K562 (cell line): ENCODE measurements at regions not wholly inside any gene's neighbourhood (a gene's known extent, or its start where the extent isn't known, plus 50 kb on each side); places are given as distances from the start of the nearest gene placed in this dataset.

Experiments
- ATAC-seq: fragments of 200-7000 bp; cut with Tn5 transposase; 3 replicates; pipeline ENCODE4 v1.9.1; 2020; ENCODE audit warnings: moderate library complexity
- BruUV-seq: library from RNA; stranded (reverse); fragments of 400-500 nt; replicated peaks from 2 replicates; lab custom pipeline; 2021; lab: Mats Ljungman, UMichigan
- CTCF ChIA-PET: fragments of 300-600 bp; formaldehyde crosslinking; extraction: SDS; loops from one replicate; lab custom pipeline; 2021; ENCODE audit warnings: low intra/inter-chr PET ratio; lab: Yijun Ruan, JAX
- POLR2A ChIA-PET: fragments of 300-600, 350-650 bp; sonication (Branson Sonifier 250); formaldehyde crosslinking; extraction: SDS; loops from one replicate; lab custom pipeline; 2021; ENCODE audit warnings: antibody characterized with exemption, inconsistent platforms; lab: Yijun Ruan, JAX
- DNase-seq, 4 experiments: peaks; one replicate each; pipeline versions ENCODE4 v3.0.0 to v3.0.0-alpha.2; 2011 to 2018; ENCODE audit warnings: low spot score in 3 of 4, mixed read lengths in 3 of 4; ENCODE audit errors: extremely low read depth in 1 of 4
- FAIRE-seq: peaks from 2 replicates; lab custom pipeline; 2011; peaks lifted over from hg19 to GRCh38; lab: Jason Lieb, UNC
- H2AFZ ChIP-seq: 2 replicates; pipeline ENCODE4 v1.6.0; 2011; ENCODE audit warnings: low read depth, low read length, control low read depth, inconsistent platforms
- H3K27ac ChIP-seq: fragments of 200-600 bp; 3 replicates; pipeline ENCODE4 v1.8.0; 2011; ENCODE audit warnings: low read depth, mild to moderate bottlenecking, control low read depth, inconsistent platforms, low read length, moderate library complexity, mixed read lengths; ENCODE audit errors: extremely low read depth
- H3K27me3 ChIP-seq, 2 experiments: fragments of 300-600 bp in 1 of 2; 2 replicates in 1 of 2; 3 replicates in 1 of 2; pipeline versions ENCODE4 v1.6.0 to v1.8.0; 2011; ENCODE audit warnings: inconsistent platforms in 2 of 2, low read length in 2 of 2, mild to moderate bottlenecking in 1 of 2, mixed read lengths in 1 of 2, moderate library complexity in 1 of 2; ENCODE audit not compliant: control insufficient read depth in 2 of 2, insufficient read depth in 2 of 2
- H3K36me3 ChIP-seq: fragments of 300-600 bp; 3 replicates; pipeline ENCODE4 v1.8.0; 2011; ENCODE audit warnings: mild to moderate bottlenecking, low read length, inconsistent platforms; ENCODE audit not compliant: control insufficient read depth, insufficient read depth
- H3K4me1 ChIP-seq, 2 experiments: fragments of 200-600 bp in 1 of 2; replicated peaks in 1 of 2; 2 replicates in 1 of 2; 3 replicates in 1 of 2; pipeline versions ENCODE4 v1.5.1 to v1.8.0; 2011; ENCODE audit warnings: inconsistent platforms in 2 of 2, low read length in 2 of 2, mild to moderate bottlenecking in 1 of 2, mixed read lengths in 1 of 2, moderate library complexity in 1 of 2; ENCODE audit not compliant: control insufficient read depth in 2 of 2, insufficient read depth in 2 of 2
- H3K4me2 ChIP-seq: 2 replicates; pipeline ENCODE4 v1.6.1; 2011; ENCODE audit warnings: low read length, control low read depth, inconsistent platforms, mixed read lengths; ENCODE audit not compliant: insufficient read depth
- H3K4me3 ChIP-seq: fragments of 200-600 bp; sonication (generic), shearing (Covaris generic); 2 replicates; pipeline ENCODE4 v1.5.1; 2016; ENCODE audit warnings: control low read depth, inconsistent platforms
- H3K79me2 ChIP-seq: fragments of 200-600 bp; 3 replicates; pipeline ENCODE4 v1.8.0; 2011; ENCODE audit warnings: low read length, inconsistent platforms; ENCODE audit not compliant: control insufficient read depth, insufficient read depth
- H3K9ac ChIP-seq, 2 experiments: 2 replicates each; pipeline versions ENCODE4 v1.6.0 to v1.6.1; 2011; ENCODE audit warnings: low read depth in 2 of 2, low read length in 2 of 2, control low read depth in 1 of 2, inconsistent platforms in 1 of 2, mild to moderate bottlenecking in 1 of 2, mixed read lengths in 1 of 2; ENCODE audit not compliant: insufficient read depth in 1 of 2
- H3K9me1 ChIP-seq: one replicate; pipeline ENCODE4 v1.6.0; 2011; ENCODE audit warnings: inconsistent platforms, mild to moderate bottlenecking, low read length, moderate library complexity; ENCODE audit not compliant: control insufficient read depth, insufficient read depth
- H3K9me3 ChIP-seq: replicated peaks from 2 replicates; pipeline ENCODE4 v1.5.1; 2011; ENCODE audit warnings: low read depth, low read length, inconsistent platforms; ENCODE audit not compliant: control insufficient read depth, insufficient read depth
- H4K20me1 ChIP-seq: replicated peaks from 2 replicates; pipeline ENCODE4 v1.6.1; 2011; ENCODE audit warnings: low read length, inconsistent platforms, mixed read lengths; ENCODE audit not compliant: control insufficient read depth, insufficient read depth
- CHD2 ChIP-seq: IDR thresholded peaks from 2 replicates; pipeline ENCODE4 v1.6.1; 2011; ENCODE audit warnings: low read depth, low read length
- CREB1 ChIP-seq, 2 experiments: sonication (generic) in 1 of 2; formaldehyde crosslinking in 1 of 2; IDR thresholded peaks; 2 replicates each; pipeline versions ENCODE4 v1.6.1 to v1.8.0; 2012 to 2022; ENCODE audit warnings: inconsistent platforms in 1 of 2, mild to moderate bottlenecking in 1 of 2, missing genetic modification reagents in 1 of 2, moderate library complexity in 1 of 2
- CTBP1 ChIP-seq: fragments of 450-650 bp; IDR thresholded peaks from 2 replicates; pipeline ENCODE4 v1.6.1; 2016; ENCODE audit warnings: borderline replicate concordance
- IRF2 ChIP-seq: sonication (generic); formaldehyde crosslinking; IDR thresholded peaks from 2 replicates; pipeline ENCODE4 v1.8.1; 2022; ENCODE audit warnings: mild to moderate bottlenecking, missing genetic modification reagents
- KAT7 ChIP-seq: sonication (generic); formaldehyde crosslinking; IDR thresholded peaks from 2 replicates; pipeline ENCODE4 v1.8.0; 2022; ENCODE audit warnings: missing genetic modification reagents, mild to moderate bottlenecking, borderline replicate concordance
- MAFF ChIP-seq: IDR thresholded peaks from 2 replicates; pipeline ENCODE4 v1.6.1; 2012; ENCODE audit warnings: low read length, improper control_type of control experiment
- MYBL2 ChIP-seq, 2 experiments: fragments of 450-650 bp in 1 of 2; sonication (generic) in 1 of 2; formaldehyde crosslinking in 1 of 2; IDR thresholded peaks; 2 replicates each; pipeline versions ENCODE4 v1.6.1 to v1.8.1; 2017 to 2022; ENCODE audit warnings: borderline replicate concordance in 1 of 2, inconsistent platforms in 1 of 2, low read depth in 1 of 2, mild to moderate bottlenecking in 1 of 2, missing genetic modification reagents in 1 of 2, moderate library complexity in 1 of 2
- PHF8 ChIP-seq: fragments of 200-600 bp; sonication (generic); IDR thresholded peaks from 2 replicates; pipeline ENCODE4 v1.6.1; 2012; ENCODE audit warnings: mixed run types, mild to moderate bottlenecking, inconsistent platforms, low read length, moderate library complexity, borderline replicate concordance
- POLR3A ChIP-seq: IDR thresholded peaks from 2 replicates; pipeline ENCODE4 v1.6.1; 2011; ENCODE audit warnings: borderline replicate concordance, mild to moderate bottlenecking, moderate library complexity; ENCODE audit not compliant: insufficient read length, insufficient read depth; ENCODE audit errors: extremely low read depth
- RBM34 ChIP-seq: fragments of 200-400 bp; formaldehyde crosslinking; IDR thresholded peaks from 2 replicates; pipeline ENCODE4 v1.6.1; 2018; ENCODE audit warnings: low read length, borderline replicate concordance; ENCODE audit not compliant: insufficient read depth
- ZEB2 ChIP-seq: fragments of 450-650 bp; IDR thresholded peaks from 2 replicates; pipeline ENCODE4 v1.6.1; 2016
- ZNF644 ChIP-seq: fragments of 200-800 bp; sonication (Bioruptor generic); IDR thresholded peaks from 2 replicates; pipeline ENCODE4 v1.6.1; 2016; ENCODE audit warnings: low read depth, missing genetic modification characterization, missing compliant biosample characterization
- WGBS: fragments of 100-300 bp; shearing (Covaris generic); methylation state at CpG from one replicate; pipeline ENCODE4 v1.1.6; 2016; ENCODE audit warnings: low coverage, mixed read lengths; ENCODE audit not compliant: insufficient coverage; ENCODE audit errors: missing lambda C conversion rate; 5-methylcytosine and 5-hydroxymethylcytosine counted together
- in situ Hi-C: fragments of 300-500 bp; cut with MboI; formaldehyde crosslinking; loops from 4 replicates; pipeline ENCODE4 v1.15.0; 2018; ENCODE audit warnings: inconsistent platforms, mixed read lengths
- intact Hi-C: fragments of 100-400 bp; cut with micrococcal nuclease; formaldehyde crosslinking; loops from 2 replicates; pipeline ENCODE4 v1.14.2; 2022
- TF ChIP-seq, protein P1 (sequence below): fragments of 450-650 bp; IDR thresholded peaks from 2 replicates; pipeline ENCODE4 v1.6.1; 2016
- TF ChIP-seq, protein P2 (sequence below): fragments of 450-650 bp; formaldehyde crosslinking; IDR thresholded peaks from 2 replicates; pipeline ENCODE4 v1.4.0; 2022; ENCODE audit warnings: missing genetic modification characterization
- TF ChIP-seq, protein P3 (sequence below): sonication (generic); formaldehyde crosslinking; IDR thresholded peaks from 2 replicates; pipeline ENCODE4 v1.9.0; 2022; ENCODE audit warnings: mild to moderate bottlenecking, missing genetic modification reagents

DNA sequence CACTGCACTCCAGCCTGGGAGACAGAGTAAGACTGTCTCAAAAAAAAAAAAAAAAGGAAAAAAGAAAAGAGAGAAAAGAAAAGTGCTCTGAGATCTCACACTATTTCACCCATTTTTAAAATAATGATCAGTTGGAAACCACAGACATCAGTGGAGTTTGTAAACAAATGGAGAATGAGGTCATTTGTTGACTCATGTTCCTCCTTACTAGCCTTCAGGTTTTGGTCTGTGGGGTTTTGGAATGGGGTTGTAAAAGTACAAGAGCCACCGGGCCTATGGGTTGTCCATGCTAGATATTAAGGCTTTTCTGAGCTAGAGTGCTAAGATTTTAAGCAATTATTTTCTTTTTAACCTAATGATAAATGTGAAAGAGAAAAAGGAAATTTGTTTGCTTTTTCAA, 104.4 kb upstream of the PRL start (continued):
- TF ChIP-seq, protein P1, sequence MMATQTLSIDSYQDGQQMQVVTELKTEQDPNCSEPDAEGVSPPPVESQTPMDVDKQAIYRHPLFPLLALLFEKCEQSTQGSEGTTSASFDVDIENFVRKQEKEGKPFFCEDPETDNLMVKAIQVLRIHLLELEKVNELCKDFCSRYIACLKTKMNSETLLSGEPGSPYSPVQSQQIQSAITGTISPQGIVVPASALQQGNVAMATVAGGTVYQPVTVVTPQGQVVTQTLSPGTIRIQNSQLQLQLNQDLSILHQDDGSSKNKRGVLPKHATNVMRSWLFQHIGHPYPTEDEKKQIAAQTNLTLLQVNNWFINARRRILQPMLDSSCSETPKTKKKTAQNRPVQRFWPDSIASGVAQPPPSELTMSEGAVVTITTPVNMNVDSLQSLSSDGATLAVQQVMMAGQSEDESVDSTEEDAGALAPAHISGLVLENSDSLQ: no peak
- TF ChIP-seq CREB1 (IDR thresholded peaks at IDR 0.05): no peak
- no peak for TF ChIP-seq CREB1 (CRISPR knock-in tag; IDR thresholded peaks at IDR 0.05)
- TF ChIP-seq, protein P2, sequence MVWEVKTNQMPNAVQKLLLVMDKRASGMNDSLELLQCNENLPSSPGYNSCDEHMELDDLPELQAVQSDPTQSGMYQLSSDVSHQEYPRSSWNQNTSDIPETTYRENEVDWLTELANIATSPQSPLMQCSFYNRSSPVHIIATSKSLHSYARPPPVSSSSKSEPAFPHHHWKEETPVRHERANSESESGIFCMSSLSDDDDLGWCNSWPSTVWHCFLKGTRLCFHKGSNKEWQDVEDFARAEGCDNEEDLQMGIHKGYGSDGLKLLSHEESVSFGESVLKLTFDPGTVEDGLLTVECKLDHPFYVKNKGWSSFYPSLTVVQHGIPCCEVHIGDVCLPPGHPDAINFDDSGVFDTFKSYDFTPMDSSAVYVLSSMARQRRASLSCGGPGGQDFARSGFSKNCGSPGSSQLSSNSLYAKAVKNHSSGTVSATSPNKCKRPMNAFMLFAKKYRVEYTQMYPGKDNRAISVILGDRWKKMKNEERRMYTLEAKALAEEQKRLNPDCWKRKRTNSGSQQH (CRISPR knock-in tag): no peak
- no peak for TF ChIP-seq ZEB2
- no peak for TF ChIP-seq PHF8
- TF ChIP-seq POLR3A: no peak
- no peak for TF ChIP-seq KAT7 (CRISPR knock-in tag)
- no peak for TF ChIP-seq IRF2
- TF ChIP-seq MAFF: no peak
- TF ChIP-seq RBM34: no peak

DNA sequence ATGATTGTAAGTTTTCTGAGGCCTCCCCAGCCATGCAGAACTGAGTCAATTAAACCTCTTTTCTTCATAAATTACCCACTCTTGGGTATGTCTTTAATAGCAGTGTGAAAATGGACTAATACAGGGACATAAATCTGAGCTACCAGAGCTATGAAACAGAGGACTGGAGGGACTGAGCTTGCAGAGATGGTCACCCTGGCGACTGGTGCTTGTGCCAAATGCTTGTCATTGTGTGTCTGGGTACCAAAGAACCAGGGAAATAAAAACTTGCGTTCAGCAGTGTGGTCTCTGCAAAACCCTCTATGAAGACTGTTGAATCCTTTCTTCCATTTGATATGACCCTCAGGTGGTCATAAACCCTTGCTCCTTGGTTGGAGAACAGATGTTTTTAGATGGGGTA, 105.1 kb upstream of the PRL start:
- ATAC-seq (no peak), FAIRE-seq (no peak), DNase-seq (no peak)
- no peak overlapping the region for H3K9ac ChIP-seq
- WGBS: 0% methylated on average over 2 of the region's 2 CpGs
- H3K27me3 ChIP-seq: no peaks in the 10 kb centered on the region
- H4K20me1 ChIP-seq: no peaks in the 10 kb centered on the region
- intact Hi-C loops: no loop called here
- H3K4me2 ChIP-seq: no peak overlapping the region
- no peaks in the 10 kb centered on the region for H3K36me3 ChIP-seq
- POLR2A ChIA-PET: no interaction called here
- H2AFZ ChIP-seq: no peak overlapping the region
- CTCF ChIA-PET: no interaction called here
- H3K9me1 ChIP-seq: no peaks in the 10 kb centered on the region
- H3K4me1 ChIP-seq: no peaks in the 10 kb centered on the region
- H3K9me3 ChIP-seq: no peaks in the 10 kb centered on the region
- H3K27ac ChIP-seq: no peak overlapping the region
- BruUV-seq: no TSS peak
- in situ Hi-C loops: no loop called here
- no peak overlapping the region for H3K4me3 ChIP-seq
- H3K79me2 ChIP-seq: no peaks in the 10 kb centered on the region
- TF ChIP-seq MYBL2 (IDR thresholded peaks at IDR 0.05; ENCODE audit: low read depth) (no peak), MYBL2 (CRISPR knock-in tag; IDR thresholded peaks at IDR 0.05; ENCODE audit: borderline replicate concordance) (no peak), ZNF644 (tag) (no peak), CTBP1 (no peak), CHD2 (no peak)
- TF ChIP-seq, protein P3, sequence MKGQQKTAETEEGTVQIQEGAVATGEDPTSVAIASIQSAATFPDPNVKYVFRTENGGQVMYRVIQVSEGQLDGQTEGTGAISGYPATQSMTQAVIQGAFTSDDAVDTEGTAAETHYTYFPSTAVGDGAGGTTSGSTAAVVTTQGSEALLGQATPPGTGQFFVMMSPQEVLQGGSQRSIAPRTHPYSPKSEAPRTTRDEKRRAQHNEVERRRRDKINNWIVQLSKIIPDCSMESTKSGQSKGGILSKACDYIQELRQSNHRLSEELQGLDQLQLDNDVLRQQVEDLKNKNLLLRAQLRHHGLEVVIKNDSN: no peak
